GM10266 (cell line): ENCODE measurements at regions not wholly inside any gene's neighbourhood (a gene's known extent, or its start where the extent isn't known, plus 50 kb on each side); places are given as distances from the start of the nearest gene placed in this dataset.

ENCODE experiments used
- DNase-seq: peaks from one replicate; pipeline ENCODE4 v3.0.0; 2012; ENCODE audit errors: extremely low spot score
- TF ChIP-seq, protein P1 (sequence below): IDR thresholded peaks from 2 replicates; pipeline ENCODE4 v1.5.1; 2012; ENCODE audit warnings: mild to moderate bottlenecking, low read depth; ENCODE audit not compliant: control insufficient read depth, insufficient read depth; ENCODE audit errors: missing control alignments

GRCh38 chr15:57866149-57866736, 159.7 kb downstream of the POLR2M start:
- TF ChIP-seq, protein P1, sequence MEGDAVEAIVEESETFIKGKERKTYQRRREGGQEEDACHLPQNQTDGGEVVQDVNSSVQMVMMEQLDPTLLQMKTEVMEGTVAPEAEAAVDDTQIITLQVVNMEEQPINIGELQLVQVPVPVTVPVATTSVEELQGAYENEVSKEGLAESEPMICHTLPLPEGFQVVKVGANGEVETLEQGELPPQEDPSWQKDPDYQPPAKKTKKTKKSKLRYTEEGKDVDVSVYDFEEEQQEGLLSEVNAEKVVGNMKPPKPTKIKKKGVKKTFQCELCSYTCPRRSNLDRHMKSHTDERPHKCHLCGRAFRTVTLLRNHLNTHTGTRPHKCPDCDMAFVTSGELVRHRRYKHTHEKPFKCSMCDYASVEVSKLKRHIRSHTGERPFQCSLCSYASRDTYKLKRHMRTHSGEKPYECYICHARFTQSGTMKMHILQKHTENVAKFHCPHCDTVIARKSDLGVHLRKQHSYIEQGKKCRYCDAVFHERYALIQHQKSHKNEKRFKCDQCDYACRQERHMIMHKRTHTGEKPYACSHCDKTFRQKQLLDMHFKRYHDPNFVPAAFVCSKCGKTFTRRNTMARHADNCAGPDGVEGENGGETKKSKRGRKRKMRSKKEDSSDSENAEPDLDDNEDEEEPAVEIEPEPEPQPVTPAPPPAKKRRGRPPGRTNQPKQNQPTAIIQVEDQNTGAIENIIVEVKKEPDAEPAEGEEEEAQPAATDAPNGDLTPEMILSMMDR = peak; percentile 66
- DNase-seq = peak; percentile 45

DNA sequence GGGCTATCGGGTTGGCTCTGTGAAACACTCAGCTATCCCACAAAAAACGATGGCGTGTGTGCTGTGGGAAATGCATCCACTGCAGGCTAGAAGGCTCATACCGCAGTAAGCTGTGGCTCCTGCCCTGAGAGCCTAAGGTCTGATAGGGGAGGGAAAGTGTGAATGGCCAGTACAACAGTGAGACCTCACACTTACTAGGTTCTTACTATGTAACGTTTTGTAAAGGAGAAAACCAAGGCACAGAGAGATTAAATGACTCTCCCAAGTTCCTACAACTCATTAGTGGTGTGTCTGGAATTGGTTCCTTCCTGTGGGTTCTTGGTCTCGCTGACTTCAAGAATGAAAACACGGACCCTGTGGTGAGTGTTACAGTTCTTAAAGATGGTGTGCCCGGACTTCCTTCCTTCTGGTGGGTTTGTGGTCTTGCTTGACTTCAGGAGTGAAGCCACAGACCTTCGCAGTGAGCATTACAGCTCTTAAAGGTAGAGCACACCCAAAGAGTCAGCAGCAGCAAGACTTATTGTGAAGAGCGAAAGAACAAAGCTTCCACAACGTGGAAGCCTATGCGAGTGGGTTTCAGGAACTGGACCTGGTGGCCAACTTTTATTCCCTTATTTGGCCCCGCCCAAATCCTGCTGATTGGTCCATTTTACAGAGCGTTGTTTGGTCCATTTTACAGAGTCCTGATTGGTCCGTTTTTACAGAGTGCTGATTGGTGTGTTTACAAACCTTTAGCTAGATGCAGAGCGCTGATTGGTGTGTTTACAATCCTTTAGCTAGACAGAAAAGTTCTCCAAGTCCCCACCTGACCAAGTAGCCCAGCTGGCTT, 161.7 kb downstream of the POLR2M start:
- no peak for DNase-seq
- TF ChIP-seq, protein P1 = no peak

- no peak for DNase-seq
- TF ChIP-seq, protein P1 = no peak
Observed at GRCh38 chr15:57870667-57871066, 164.2 kb downstream of the POLR2M start.

- TF ChIP-seq, protein P1 = no peak
- no peak for DNase-seq
Observed at GRCh38 chr15:57872281-57873030, 165.9 kb downstream of the POLR2M start.

- TF ChIP-seq, protein P1 = no peak
- no peak for DNase-seq
Observed at GRCh38 chr15:57873564-57874209, 167.2 kb downstream of the POLR2M start.

- TF ChIP-seq, protein P1 = no peak
Observed at GRCh38 chr15:57875347-57875746, 168.8 kb downstream of the POLR2M start.

More at GRCh38 chr15:57875347-57875746, 168.8 kb downstream of the POLR2M start:
- DNase-seq = no peak
